ENCODE measurements at regions not wholly inside any gene's neighbourhood (a gene's known extent, or its start where the extent isn't known, plus 50 kb on each side); places are given as distances from the start of the nearest gene placed in this dataset.

DNA sequence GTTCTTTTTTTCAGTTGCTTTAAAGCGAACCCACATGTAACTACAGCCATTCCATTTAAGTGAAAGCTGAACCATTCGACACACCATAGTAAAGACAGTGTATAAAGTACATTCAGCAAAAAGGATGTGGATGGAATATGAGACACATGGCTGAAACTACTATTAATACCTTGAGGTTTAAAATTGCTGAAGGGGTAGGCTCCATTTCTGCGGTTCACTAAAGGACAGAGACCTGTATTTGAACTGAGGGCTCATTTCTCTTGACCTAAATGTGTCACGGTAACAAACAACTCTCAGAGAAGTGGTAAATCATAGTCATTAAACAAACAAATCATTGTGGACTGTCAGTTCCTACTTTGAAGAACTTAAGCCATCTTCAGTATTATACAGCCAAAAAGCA, 1085.6 kb upstream of the TENM3 start:
- H3K4me1 ChIP-seq (ENCODE audit: insufficient read depth, low read length): no peaks in the 10 kb centered on the region
- ATAC-seq (ENCODE audit: insufficient read depth, low read depth) (no peak), DNase-seq (no peak)
- TF ChIP-seq EZH2 (IDR thresholded peaks at IDR 0.05; ENCODE audit: borderline replicate concordance, low read depth, low read length, severe bottlenecking): no peak
- TF ChIP-seq, protein P1, sequence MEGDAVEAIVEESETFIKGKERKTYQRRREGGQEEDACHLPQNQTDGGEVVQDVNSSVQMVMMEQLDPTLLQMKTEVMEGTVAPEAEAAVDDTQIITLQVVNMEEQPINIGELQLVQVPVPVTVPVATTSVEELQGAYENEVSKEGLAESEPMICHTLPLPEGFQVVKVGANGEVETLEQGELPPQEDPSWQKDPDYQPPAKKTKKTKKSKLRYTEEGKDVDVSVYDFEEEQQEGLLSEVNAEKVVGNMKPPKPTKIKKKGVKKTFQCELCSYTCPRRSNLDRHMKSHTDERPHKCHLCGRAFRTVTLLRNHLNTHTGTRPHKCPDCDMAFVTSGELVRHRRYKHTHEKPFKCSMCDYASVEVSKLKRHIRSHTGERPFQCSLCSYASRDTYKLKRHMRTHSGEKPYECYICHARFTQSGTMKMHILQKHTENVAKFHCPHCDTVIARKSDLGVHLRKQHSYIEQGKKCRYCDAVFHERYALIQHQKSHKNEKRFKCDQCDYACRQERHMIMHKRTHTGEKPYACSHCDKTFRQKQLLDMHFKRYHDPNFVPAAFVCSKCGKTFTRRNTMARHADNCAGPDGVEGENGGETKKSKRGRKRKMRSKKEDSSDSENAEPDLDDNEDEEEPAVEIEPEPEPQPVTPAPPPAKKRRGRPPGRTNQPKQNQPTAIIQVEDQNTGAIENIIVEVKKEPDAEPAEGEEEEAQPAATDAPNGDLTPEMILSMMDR (IDR thresholded peaks at IDR 0.05; ENCODE audit: borderline replicate concordance, extremely low read depth, low read length, poor library complexity, severe bottlenecking): no peak
- H4K20me1 ChIP-seq (ENCODE audit: insufficient read depth, low read length): no peaks in the 10 kb centered on the region
- no peaks in the 10 kb centered on the region for H3K79me2 ChIP-seq (ENCODE audit: insufficient read depth, low read length)
- no peaks in the 10 kb centered on the region for H3K9me3 ChIP-seq (ENCODE audit: insufficient read depth, low read length, severe bottlenecking)
- no peak overlapping the region for H3K4me3 ChIP-seq (ENCODE audit: low read depth in 1 of 2, low read length in 2 of 2)
- H3K36me3 ChIP-seq (ENCODE audit: insufficient read depth, low read length): no peaks in the 10 kb centered on the region
- H2AFZ ChIP-seq (ENCODE audit: low read depth, low read length): no peak overlapping the region
- H3K9ac ChIP-seq (ENCODE audit: low read depth, low read length): no peak overlapping the region
- H3K27ac ChIP-seq (ENCODE audit: low read length): no peak overlapping the region
- no peak overlapping the region for H3K4me2 ChIP-seq (ENCODE audit: insufficient read depth, low read length)
- no peaks in the 10 kb centered on the region for H3K27me3 ChIP-seq (ENCODE audit: insufficient read depth, low read length, poor library complexity)

DNA sequence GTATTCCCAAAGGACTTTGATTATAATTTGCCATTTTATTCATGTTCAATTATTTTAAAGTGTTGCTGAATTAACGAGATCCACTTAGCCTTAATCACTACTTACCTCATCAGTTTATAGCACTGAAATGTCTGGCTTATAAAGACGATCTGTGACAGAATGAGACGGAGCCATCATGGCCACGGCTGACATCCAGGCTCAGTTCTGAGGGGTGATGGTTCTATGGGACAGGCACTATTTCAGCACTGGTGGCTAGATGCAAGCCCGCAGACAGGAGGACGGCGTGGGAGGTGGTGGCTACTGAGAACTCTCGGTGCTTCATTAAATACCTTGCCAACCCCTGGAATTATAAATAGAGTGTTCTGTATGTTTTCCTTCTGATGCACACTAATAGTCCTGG, 1084.2 kb upstream of the TENM3 start:
- H3K9ac ChIP-seq (ENCODE audit: low read depth, low read length): no peak overlapping the region
- no peak overlapping the region for H3K4me3 ChIP-seq (ENCODE audit: low read depth in 1 of 2, low read length in 2 of 2)
- H3K4me2 ChIP-seq (ENCODE audit: insufficient read depth, low read length): no peak overlapping the region
- DNase-seq (no peak), ATAC-seq (ENCODE audit: insufficient read depth, low read depth) (no peak)
- TF ChIP-seq EZH2 (IDR thresholded peaks at IDR 0.05; ENCODE audit: borderline replicate concordance, low read depth, low read length, severe bottlenecking): no peak
- TF ChIP-seq, protein P1 (IDR thresholded peaks at IDR 0.05; ENCODE audit: borderline replicate concordance, extremely low read depth, low read length, poor library complexity, severe bottlenecking): no peak
- no peaks in the 10 kb centered on the region for H4K20me1 ChIP-seq (ENCODE audit: insufficient read depth, low read length)
- H2AFZ ChIP-seq (ENCODE audit: low read depth, low read length): no peak overlapping the region
- H3K27me3 ChIP-seq (ENCODE audit: insufficient read depth, low read length, poor library complexity): no peaks in the 10 kb centered on the region
- H3K9me3 ChIP-seq (ENCODE audit: insufficient read depth, low read length, severe bottlenecking): no peaks in the 10 kb centered on the region
- no peaks in the 10 kb centered on the region for H3K4me1 ChIP-seq (ENCODE audit: insufficient read depth, low read length)
- H3K27ac ChIP-seq (ENCODE audit: low read length): no peak overlapping the region
- H3K79me2 ChIP-seq (ENCODE audit: insufficient read depth, low read length): no peaks in the 10 kb centered on the region
- no peaks in the 10 kb centered on the region for H3K36me3 ChIP-seq (ENCODE audit: insufficient read depth, low read length)

DNA sequence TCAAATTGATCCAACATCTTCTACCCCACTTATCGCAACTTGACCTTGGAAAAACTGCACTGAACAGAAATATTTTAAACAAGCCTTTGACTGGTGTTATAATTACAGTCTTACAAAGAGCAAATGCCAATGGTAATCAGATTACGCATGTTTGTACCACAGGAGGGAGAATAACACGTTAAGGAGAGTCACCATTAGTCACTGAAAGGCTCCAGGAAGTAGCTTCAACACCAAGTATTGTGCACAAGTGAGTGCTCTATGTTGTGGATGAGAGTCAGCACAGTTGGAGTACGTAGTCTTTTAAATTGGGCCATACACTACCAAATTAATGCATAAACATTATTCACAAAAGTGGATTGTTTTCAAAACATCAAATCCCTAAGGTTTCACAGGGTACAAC, 1081.5 kb upstream of the TENM3 start:
- H3K4me1 ChIP-seq (ENCODE audit: insufficient read depth, low read length): no peaks in the 10 kb centered on the region
- no peak overlapping the region for H2AFZ ChIP-seq (ENCODE audit: low read depth, low read length)
- DNase-seq (no peak), ATAC-seq (ENCODE audit: insufficient read depth, low read depth) (no peak)
- no peak overlapping the region for H3K27ac ChIP-seq (ENCODE audit: low read length)
- no peaks in the 10 kb centered on the region for H3K36me3 ChIP-seq (ENCODE audit: insufficient read depth, low read length)
- no peaks in the 10 kb centered on the region for H4K20me1 ChIP-seq (ENCODE audit: insufficient read depth, low read length)
- no peaks in the 10 kb centered on the region for H3K9me3 ChIP-seq (ENCODE audit: insufficient read depth, low read length, severe bottlenecking)
- TF ChIP-seq, protein P1 (IDR thresholded peaks at IDR 0.05; ENCODE audit: borderline replicate concordance, extremely low read depth, low read length, poor library complexity, severe bottlenecking): no peak
- TF ChIP-seq EZH2 (IDR thresholded peaks at IDR 0.05; ENCODE audit: borderline replicate concordance, low read depth, low read length, severe bottlenecking): no peak
- no peak overlapping the region for H3K4me3 ChIP-seq (ENCODE audit: low read depth in 1 of 2, low read length in 2 of 2)
- H3K79me2 ChIP-seq (ENCODE audit: insufficient read depth, low read length): no peaks in the 10 kb centered on the region
- no peak overlapping the region for H3K9ac ChIP-seq (ENCODE audit: low read depth, low read length)
- H3K27me3 ChIP-seq (ENCODE audit: insufficient read depth, low read length, poor library complexity): no peaks in the 10 kb centered on the region
- H3K4me2 ChIP-seq (ENCODE audit: insufficient read depth, low read length): no peak overlapping the region

DNA sequence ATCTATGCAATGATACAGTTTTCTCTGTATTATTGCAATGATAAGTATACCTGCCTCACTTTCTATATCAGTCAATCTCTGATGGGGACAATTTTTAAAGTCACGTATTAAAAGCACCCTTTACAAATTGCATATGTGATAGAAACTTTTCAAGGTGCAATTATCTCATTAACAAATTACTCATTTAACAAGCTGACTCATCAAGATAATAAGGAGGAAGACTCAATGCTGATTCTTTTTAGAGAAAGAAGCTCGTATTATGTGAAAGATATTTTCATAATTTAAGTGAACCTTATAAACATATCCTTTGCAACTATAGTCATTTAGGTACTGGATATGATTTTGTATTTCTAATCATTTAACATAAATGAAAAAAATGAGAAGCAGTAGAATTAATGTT, 1080.9 kb upstream of the TENM3 start:
- H3K9me3 ChIP-seq (ENCODE audit: insufficient read depth, low read length, severe bottlenecking): no peaks in the 10 kb centered on the region
- H3K4me1 ChIP-seq (ENCODE audit: insufficient read depth, low read length): no peaks in the 10 kb centered on the region
- no peak for TF ChIP-seq EZH2 (IDR thresholded peaks at IDR 0.05; ENCODE audit: borderline replicate concordance, low read depth, low read length, severe bottlenecking)
- TF ChIP-seq, protein P1 (IDR thresholded peaks at IDR 0.05; ENCODE audit: borderline replicate concordance, extremely low read depth, low read length, poor library complexity, severe bottlenecking): no peak
- H3K9ac ChIP-seq (ENCODE audit: low read depth, low read length): no peak overlapping the region
- ATAC-seq (ENCODE audit: insufficient read depth, low read depth) (no peak), DNase-seq (no peak)
- no peaks in the 10 kb centered on the region for H3K36me3 ChIP-seq (ENCODE audit: insufficient read depth, low read length)
- H2AFZ ChIP-seq (ENCODE audit: low read depth, low read length): no peak overlapping the region
- no peaks in the 10 kb centered on the region for H3K27me3 ChIP-seq (ENCODE audit: insufficient read depth, low read length, poor library complexity)
- no peaks in the 10 kb centered on the region for H3K79me2 ChIP-seq (ENCODE audit: insufficient read depth, low read length)
- no peak overlapping the region for H3K4me2 ChIP-seq (ENCODE audit: insufficient read depth, low read length)
- H4K20me1 ChIP-seq (ENCODE audit: insufficient read depth, low read length): no peaks in the 10 kb centered on the region
- no peak overlapping the region for H3K27ac ChIP-seq (ENCODE audit: low read length)
- no peak overlapping the region for H3K4me3 ChIP-seq (ENCODE audit: low read depth in 1 of 2, low read length in 2 of 2)
